EH (cell line): ENCODE measurements at regions not wholly inside any gene's neighbourhood (a gene's known extent, or its start where the extent isn't known, plus 50 kb on each side); places are given as distances from the start of the nearest gene placed in this dataset.
"Not testable (repeated sequence)": the region's sequence is repeated elsewhere in the genome, so short reads cannot be mapped to it uniquely, and the experiment has no call there.

ENCODE experiments used
- DNase-seq: peaks from one replicate; pipeline ENCODE4 v3.0.0-alpha.2; 2015; ENCODE audit warnings: low read depth

DNA sequence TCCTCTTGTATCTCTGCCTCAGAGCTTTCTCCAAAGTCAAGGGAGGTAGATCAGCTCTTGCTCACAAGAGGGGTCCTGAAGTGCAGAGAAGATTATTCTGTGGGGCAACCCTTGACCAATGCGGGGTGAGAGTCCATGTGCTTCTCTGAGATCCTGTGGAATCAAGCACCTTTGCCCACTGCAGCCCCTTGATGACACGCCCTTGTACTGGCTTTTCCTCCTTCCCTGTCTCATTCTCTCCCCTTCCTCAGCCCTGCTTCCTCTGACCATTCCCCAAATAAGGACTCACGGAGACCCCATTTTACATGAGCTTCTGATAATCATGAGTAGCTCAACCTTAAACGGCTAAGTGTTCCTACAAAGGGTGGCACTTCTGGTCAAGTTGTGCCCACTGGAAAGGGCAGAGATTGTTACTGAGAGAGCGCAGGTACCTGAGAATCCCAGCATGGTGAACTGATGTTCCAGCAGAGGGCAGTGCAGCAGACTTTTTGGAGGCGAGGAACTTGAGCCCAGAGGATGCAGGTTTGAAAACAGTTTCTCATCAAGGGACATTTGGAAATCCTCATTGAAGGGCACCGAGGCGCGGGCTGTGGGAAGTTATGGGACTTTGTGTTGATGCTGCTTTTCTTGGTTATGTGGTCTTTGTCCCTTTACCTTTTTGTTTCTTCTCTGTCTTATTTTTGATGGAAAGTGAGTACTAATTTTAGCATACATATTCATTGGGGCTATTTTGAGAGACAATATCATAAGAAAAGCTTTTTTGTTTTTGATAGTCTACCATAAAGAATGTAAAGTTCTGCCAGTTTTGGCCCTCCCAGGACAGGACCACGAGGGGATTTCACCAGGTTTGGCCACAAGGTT is 201.3 kb downstream of the RBM46 start:
- DNase-seq, result peak; percentile 13

DNA sequence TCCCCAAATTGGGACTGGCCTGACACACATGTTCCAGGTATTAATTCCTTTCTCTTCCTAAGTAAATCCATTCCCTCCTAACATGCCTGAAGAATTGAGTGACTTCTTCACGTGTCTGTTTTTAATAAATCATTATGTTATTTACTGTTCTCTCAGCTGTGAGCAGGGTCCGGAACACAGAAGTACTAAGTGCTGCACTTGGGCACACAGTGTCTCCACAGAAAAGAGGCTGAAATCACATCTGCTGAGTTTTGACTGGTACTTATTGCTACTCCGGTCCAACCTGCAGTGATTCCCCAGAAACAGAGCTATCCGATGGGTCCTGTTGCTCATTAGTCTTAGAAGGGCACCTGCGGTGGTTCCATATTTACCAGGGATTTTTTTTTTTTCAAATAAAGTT is 202.6 kb downstream of the RBM46 start:
- no peak for DNase-seq

DNA sequence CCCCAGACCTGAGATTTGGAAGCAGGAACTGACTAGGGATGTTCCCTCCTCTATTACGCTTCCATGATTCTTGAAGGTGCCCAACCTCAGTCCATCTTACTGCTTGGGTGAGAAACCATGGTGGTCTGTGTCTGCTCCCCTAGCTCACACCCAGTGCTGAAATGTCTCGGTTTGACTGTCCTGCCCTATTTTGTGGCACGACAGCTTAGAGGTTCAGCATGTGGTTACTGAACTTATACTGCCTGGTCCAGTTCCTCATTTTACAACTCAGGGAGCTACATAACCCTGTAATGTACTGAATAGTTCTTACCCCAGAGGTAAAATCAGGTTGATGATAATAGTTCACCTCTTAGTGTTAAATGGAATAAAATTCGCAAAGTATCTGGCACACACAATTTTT is 203.1 kb downstream of the RBM46 start:
- no peak for DNase-seq

DNA sequence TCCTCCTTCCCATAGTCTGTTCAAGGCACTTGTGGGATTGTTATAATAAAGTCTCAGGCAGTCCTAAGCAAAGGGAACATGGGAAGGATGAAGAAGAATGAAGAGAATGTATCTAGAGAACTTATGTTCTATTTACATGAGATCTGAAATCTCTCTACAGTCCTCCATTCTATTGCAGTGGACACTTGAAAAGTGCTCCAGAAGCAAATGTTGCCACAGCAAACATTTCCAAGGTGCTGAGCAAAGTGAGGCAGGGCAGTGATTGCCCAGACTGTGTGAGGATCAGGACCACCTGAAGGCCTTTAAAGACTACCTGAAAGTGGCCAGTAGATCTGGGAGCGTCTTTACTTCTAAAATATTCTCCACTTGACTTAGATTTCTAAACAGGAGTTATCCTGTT is 203.5 kb downstream of the RBM46 start:
- no peak for DNase-seq

DNA sequence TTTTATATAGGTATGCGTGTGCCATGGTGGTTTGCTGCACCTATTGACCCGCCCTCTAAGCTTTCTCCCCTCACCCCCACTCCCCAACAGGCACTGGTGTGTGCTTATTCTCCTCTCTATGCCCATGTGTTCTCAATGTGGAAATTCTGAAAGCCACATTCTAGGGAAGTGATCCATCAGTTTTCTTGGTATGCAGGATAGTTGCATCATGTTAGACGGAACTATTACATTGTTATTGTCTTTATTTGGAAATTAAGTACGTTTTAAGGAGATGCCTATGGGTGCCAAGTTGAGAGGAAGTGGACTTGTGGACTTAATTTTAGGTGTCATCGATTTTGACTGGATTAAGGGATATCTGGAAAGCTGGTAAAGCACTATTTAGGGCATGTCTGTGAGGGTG is 204.6 kb downstream of the RBM46 start:
- no peak for DNase-seq

DNA sequence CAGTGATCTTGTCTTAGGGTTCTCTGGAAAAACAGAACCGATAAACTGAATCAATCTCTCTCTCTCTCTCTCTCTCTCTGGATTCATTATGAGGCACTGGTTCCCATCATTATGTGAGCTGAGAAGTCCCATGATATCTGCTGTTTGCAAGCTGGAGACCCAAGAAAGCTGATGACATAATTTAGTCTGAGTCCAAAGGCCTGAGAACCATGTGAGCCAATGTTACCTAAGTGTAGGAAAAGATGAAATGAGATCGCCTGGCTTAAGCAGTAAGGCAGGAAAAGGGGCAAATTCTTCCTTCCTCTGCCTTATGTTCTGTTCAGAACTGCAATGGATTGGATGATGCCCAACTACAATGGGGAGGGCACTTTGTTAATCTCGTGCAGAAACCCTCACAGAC is 207.4 kb downstream of the RBM46 start:
- DNase-seq, result no peak

DNA sequence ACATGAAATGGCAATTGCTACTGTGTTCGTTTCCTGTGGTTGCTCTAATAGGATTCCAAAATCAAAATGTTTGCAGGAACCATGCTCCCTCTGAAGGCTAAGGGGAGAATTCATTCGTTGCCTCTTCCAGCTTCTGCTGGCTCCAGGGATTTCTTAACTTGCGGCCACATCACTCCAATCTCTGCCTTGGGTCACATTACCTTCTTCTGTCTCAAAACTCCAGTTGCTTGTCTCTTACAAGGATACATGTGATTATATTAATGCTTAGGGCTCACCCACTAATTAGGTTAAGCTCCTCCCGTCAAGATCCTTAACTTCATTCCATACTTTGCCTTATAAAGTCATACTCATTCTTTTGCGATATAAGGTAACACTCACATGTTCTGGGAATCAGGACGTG is 208.4 kb downstream of the RBM46 start:
- DNase-seq, result no peak

DNA sequence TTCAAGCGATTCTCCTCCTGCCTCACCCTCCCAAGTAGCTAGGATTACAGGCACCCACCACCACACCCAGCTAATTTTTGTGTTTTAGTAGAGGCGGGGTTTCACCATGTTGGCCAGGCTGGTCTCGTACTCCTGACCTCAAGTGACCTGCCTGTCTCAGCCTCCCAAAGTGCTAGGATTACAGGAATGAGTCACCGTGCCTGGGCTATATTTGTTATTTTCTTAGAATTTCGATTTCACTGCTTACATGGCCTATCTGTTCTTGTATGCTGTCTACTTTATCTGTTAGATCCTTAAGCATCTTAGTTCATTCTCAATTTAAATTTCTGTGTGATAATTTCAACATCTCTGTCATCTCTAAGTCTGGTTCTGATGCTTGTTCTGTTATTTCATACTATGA is 210.6 kb upstream of the NPY2R start:
- not testable (repeated sequence) for DNase-seq

DNA sequence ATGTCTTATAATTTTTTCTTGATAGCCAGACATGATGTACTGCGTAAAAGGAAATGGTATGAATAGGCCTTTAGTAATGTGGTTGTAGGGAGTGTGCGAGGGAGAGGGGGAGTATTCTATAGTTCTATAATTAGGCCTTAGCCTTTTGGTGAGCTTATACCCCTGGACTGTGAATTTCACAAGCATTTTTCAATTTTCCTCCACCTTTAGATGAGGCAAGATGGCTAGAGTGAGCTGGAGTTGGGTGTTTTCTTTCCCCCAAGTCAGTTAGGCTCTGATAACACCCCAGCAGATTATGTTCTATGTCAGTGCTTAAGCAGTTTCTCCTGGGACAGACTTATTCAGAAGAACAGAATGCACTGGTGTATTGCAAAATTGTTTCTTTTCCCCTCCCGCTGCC is 210.2 kb upstream of the NPY2R start:
- peak; percentile 2 for DNase-seq

DNA sequence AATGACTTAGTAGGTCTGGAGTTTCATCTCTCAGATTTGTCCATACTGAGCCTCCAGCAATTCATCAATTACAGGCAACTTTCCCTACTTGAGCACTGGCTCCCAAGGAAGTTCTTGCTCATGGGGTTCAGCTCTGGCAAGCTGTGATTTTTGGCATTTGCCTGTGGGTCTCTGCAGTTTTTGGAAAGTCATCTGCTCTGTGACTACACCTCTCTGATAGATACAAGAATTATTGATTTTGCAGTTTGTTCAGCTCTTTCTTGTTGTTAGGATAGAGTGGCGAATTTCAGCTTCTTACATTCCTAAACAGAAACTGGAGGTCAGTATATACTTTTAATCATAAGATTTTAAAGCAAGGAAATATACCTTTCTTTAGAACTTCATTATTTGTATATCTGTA is 209.7 kb upstream of the NPY2R start:
- DNase-seq, result no peak

DNA sequence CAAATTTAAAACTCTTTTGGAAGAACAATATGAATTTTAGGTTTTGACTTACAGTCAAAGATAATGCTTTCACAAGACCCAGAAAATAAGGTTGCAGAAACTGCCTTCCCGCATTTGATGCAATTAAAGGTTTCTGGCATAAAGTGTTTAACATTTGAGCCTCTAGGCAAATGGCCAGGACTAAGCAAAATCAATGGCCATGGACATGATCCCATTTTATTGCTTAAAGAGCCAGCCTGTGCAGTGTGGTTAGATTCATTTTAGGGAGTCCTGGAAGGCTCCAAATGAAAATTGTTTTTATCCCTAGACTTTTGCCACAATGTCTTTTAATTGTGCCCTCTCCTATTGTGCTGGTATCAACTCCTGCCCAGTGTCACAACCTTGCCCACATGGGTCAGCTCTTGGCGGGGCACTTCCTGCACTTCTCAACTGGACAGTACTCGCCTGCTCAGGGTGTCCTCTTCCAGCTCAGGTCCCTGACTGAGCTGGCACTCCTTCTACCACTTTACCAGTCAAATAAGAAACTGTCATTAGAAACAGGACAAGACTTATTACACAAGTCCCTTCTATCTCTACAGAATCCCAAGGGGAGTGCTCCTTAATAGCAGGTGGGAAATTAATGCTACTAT is 208.4 kb upstream of the NPY2R start:
- no peak for DNase-seq

DNA sequence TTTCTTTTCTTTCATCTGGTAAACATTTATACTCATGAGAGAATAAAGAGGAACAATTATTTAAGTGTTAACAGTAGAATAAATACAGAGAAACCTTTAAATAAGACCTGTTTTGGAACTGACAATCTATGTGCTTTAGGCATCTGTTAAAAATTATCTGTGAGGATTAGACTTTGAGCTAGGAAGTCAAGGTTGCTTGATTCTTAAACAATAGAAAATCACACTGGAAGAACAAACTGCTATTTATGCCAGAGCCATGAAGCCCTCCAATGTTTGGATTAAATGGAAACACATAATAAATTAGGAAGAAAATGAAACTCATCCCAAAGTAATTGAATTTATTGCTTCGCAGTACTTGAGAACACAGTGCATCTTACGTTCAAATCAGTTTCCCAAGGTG is 207.2 kb upstream of the NPY2R start:
- no peak for DNase-seq

DNA sequence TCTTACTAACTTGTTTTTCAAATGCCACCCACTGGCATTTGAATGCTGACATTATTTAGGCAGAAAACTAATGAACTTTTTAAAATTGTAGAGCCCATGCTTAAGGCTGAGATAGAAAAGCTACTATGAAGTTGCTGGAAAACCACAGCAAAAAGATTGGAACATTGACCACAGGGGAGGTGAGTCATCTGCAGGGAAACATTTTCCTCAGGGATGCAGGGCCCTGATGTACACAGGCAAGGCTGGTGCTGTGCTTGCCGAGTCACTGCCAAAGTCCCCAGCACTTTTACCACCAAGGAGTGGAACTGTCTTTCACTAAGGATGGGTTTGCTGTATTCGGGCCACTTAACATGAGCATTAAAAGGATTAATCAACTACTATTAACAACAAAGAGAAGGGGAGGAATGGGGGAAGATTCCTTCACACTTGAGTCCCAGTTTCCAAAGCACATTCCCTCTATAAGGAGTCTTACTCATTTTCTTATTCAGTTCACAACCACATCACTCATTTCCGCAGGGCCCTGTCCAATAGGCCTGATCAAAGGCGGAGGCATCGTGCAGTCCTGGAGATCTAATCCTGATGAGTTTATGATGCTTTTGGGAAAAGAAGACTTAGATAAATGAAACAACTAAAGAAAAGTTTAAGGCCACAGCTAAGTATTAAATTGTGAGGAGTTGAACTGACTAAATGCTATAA is 202.9 kb upstream of the NPY2R start:
- DNase-seq, result peak; percentile 9

DNA sequence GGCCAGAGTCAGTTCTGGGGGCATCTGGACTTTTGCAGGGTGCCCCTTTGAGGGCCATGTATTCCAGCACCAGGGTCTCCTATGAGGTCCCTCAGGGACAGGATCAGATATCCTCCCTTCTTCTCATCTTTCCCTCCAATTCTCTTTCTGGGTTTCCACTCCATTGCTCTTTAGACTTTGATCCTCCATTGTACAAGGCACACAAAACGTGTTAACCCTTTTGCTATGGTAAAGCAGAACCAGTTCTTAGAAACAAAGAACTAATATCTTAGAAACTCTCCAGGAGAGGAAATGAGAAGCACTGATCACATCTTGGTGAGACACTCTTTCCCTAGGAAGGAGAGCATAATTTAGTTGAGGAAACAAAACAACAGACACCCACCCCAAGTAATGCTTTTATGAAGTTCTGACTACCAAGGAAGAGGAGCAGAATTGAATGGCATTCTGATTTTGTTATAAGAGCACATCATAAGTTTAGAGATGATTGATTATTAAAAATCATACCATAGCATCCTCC is 200.7 kb upstream of the NPY2R start:
- DNase-seq, result no peak

DNA sequence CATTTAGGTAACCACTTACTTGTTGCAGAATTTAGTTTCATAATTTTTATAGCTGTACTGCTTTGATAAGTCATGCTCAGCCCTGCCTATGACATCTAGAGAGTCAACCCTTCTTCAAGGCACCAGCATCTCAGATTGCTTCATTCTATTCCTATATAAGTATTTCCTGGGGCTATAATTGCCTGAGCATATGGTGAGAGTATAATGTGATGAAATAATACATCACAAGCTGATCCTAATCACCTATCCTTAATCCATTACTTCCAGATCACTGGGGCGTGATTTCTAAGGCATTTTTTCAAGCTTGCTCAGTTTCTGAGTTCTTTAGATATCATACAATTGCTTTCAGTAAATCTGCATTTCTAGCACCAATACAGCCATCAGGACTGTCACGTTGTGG is 200.0 kb upstream of the NPY2R start:
- no peak for DNase-seq

DNA sequence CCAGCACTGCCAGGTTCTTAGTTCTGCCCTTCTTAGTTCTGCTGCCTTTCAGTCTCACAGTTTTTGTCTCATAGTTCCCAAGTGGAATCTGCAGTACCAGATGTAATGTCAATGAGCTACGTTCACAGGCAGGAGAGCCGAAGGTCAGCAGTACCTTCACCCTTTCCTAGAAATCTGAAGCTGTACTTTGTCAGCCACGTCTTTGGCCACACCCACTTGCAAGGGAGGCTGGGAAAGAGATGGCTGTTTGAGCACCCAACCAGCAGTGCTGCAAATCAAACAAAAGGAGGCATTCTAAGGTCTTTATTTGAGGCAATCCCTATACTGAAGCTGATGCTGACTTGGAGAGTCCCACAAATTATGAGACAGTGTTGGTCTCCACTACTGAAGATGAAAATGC is 199.1 kb upstream of the NPY2R start:
- DNase-seq, result no peak

DNA sequence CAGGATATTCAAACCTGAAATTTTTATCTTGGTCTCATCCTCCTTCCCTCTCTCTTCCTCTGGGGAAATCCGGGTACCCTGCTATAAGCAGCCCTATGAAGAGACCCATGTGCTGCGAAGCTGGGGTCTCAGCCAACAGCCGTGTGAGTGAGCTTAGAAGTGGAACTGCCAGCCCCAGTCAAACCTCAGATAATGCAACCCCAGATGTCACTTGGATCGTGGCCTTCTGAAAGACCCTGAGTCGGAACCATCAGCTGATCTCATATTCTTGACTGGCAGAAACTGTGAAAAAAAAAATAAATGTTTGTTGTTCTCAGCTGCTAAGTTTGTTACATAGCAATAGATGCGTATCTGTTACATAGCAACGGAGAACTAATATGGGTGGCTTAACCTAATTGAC is 198.1 kb upstream of the NPY2R start:
- DNase-seq, result no peak

DNA sequence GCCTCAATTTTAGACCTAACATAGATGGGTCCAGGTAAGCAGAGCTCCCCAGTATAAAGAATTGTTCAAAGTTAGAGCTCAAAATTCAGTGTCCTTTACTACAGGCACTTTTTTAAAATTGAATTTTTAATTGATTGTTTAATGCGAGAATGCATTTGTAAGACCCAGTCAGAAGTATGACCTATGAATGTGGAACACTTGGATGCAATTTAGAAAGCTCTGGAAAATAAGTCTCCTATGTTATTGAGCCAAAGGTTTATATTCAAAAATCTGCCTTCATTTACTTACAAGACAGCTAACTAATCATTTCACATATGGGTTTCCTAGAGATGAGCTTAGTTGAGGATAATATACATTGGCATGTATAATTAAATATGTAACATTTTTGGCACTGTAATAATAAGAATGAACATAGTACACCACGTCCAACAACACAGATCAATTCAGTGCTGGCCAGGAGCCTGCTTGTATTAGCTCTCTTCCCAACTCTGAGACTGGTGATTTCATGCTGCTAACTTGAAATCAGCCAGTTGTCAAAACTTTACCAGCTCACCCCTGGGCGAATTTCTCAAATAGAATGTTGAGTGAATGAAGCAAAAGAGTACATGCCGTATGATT is 197.2 kb upstream of the NPY2R start:
- no peak for DNase-seq

DNA sequence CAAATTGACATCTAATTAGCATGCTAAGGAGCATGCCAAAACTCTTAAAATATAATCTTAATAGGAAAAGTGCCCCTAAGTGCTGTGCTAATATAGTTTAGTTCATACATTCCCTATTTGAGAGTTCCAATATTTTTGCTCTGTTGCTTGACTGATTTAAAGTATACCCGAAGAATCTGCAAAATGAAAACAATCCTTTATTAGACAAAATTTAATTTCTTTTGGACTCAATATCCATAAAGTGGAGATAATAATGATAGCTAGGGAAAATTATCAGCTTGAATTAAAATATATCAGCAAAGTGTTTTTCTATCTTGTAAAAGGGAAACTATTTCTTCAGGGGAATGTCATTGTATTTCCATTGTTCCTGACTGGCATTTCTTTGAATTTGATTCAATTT is 196.0 kb upstream of the NPY2R start:
- no peak for DNase-seq

DNA sequence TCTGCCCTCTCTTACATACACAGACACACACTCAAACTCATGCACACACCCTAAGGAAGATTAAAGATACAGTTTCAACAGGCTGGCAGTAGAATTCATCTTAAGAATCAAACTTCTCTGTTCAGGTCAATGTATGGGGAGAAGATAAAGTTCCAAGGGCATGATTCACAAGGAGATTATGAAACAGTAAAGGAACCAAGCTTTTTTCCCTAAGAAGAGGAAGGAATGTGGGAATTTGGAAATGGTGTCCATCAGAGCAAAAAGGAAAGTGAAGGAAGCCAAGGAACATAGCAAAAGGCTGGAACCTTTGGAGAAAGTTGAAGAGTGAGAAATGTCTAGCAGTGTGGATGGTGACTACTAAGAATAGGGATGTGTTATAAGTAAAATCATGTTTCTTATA is 191.0 kb upstream of the NPY2R start:
- no peak for DNase-seq

DNA sequence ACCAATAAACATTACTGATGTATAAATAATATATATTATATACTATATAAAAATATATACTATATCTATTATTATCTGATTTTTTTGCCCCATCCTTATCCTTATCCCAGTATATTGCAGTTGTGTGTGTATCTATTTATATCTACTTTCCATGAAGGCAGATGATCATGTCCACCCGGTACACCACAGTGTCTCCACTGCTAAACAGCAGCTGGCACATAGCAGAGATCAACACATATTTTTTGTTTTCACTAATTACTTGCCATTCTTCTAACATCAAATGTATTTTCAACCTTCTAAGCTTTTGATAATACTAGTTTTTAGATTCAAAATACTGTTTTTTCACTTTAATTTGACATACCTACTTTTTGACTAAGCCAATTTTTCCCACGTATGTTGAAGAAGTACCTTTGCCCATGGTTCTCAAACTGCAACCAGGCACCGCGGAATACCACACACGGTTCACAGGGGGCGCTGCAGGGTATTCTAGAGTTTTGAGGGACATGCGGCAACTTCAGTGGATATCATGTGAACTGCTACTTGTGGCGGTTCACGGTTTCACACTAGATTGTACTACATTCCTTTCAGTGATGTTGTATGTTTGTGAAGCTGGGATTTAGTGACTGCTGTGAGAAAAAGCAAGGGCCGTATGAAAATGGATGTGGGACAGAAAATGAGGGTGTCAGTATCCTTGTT is 182.5 kb upstream of the NPY2R start:
- DNase-seq, result peak; percentile 1

DNA sequence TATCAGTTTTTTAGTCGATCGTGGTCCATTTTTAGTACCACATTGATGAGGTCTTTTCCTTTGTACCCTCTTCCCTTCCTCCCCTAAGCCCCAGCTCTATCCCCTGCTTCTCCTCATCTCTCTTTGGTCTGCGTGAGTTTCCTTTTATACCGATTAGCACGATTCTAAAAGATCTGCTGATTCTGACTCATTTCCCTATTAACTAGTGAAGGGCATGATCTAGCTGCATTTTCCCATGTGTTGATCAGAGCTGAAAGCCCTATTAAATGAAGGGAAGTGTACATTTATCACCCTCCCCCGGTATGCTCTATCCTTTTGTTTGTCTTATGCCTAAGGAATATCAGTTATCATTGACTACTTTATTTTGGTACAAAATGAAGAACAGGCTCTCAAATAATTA is 181.7 kb upstream of the NPY2R start:
- no peak for DNase-seq
